Thymus (tissue), 11 donors: ENCODE measurements at regions not wholly inside any gene's neighbourhood (a gene's known extent, or its start where the extent isn't known, plus 50 kb on each side); places are given as distances from the start of the nearest gene placed in this dataset.

Experiments
- DNase-seq, 9 donors: peaks; one replicate each; pipeline ENCODE4 v3.0.0-alpha.2; 2013; ENCODE audit warnings: low spot score in 9 of 9, low read depth in 6 of 9, missing footprints in 1 of 9
- H3K27ac ChIP-seq, 2 donors: one replicate each; pipeline ENCODE4 v1.5.1; 2013; ENCODE audit warnings: control low read depth in 1 of 2, low read depth in 1 of 2, low read length in 1 of 2, mild to moderate bottlenecking in 1 of 2, moderate library complexity in 1 of 2
- H3K27me3 ChIP-seq, 2 donors: one replicate each; pipeline ENCODE4 v1.5.1; 2013; ENCODE audit warnings: low read length in 1 of 2; ENCODE audit not compliant: control insufficient read depth in 2 of 2, insufficient read depth in 1 of 2
- H3K36me3 ChIP-seq, 2 donors: one replicate each; pipeline ENCODE4 v1.5.1; 2013; ENCODE audit warnings: low read length in 1 of 2, mild to moderate bottlenecking in 1 of 2, moderate library complexity in 1 of 2; ENCODE audit not compliant: control insufficient read depth in 2 of 2, insufficient read depth in 2 of 2
- H3K4me1 ChIP-seq, 2 donors: one replicate each; pipeline ENCODE4 v1.5.1; 2013; ENCODE audit warnings: low read length in 2 of 2; ENCODE audit not compliant: control insufficient read depth in 2 of 2, insufficient read depth in 2 of 2
- H3K4me3 ChIP-seq, 2 donors: one replicate each; pipeline ENCODE4 v1.5.1; 2013; ENCODE audit warnings: low read length in 2 of 2, control low read depth in 1 of 2, mild to moderate bottlenecking in 1 of 2
- H3K9me3 ChIP-seq, 2 donors: one replicate each; pipeline ENCODE4 v1.5.1; 2013; ENCODE audit warnings: low read length in 1 of 2, mild to moderate bottlenecking in 1 of 2; ENCODE audit not compliant: control insufficient read depth in 2 of 2, insufficient read depth in 1 of 2
- WGBS: extraction: QIAGEN DNeasy Blood & Tissue Kit; methylation state at CpG from one replicate; pipeline ENCODE4 v1.1.7; 2013; 5-methylcytosine and 5-hydroxymethylcytosine counted together
- donor health status: healthy.

DNA sequence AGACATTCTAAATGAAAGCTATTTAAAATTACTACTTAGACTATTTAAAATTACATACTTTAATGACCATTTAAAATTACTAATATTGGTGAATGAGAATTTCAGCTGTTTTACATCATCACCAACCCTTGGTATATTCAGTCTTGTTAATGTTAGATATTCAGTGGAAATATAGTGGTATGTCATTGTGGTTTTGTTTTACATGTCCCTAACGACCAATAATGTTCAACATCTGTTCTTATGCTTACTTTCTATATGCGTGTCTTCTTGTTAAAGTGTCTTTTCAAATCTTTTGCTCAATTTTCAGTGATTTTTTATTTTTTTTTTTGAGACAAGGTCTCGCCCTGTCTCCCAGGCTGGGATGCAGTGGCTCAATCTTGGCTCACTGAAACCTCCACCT is 279.3 kb upstream of the TARS1 start:
- 51% methylated on average over 3 of the region's 3 CpGs for whole genome bisulfite sequencing
- Histone ChIP-seq H3K27ac (no peak overlapping the region), H3K27me3 (no peaks in the 10 kb centered on the region), H3K9me3 (no peaks in the 10 kb centered on the region), H3K4me1 (no peaks in the 10 kb centered on the region), H3K36me3 (no peaks in the 10 kb centered on the region), H3K4me3 (no peak overlapping the region)
- no peak for DNase-seq

- Histone ChIP-seq H3K36me3 (no peaks in the 10 kb centered on the region), H3K4me3 (no peak overlapping the region), H3K27ac (no peak overlapping the region), H3K4me1 (no peaks in the 10 kb centered on the region), H3K9me3 (no peaks in the 10 kb centered on the region), H3K27me3 (no peaks in the 10 kb centered on the region)
- 97% methylated on average over 18 of the region's 18 CpGs for WGBS
- no peak for DNase-seq
These were observed 278.7 kb upstream of the TARS1 start for GRCh38 chr5:33162057-33162456.

- H3K4me1 ChIP-seq: no peaks in the 10 kb centered on the region
- no peak overlapping the region for H3K27ac ChIP-seq
- H3K4me3 ChIP-seq: no peak overlapping the region
- no peaks in the 10 kb centered on the region for H3K27me3 ChIP-seq
- WGBS: 90% methylated on average over 4 of the region's 4 CpGs
- DNase-seq: no peak
- no peaks in the 10 kb centered on the region for H3K36me3 ChIP-seq
- no peaks in the 10 kb centered on the region for H3K9me3 ChIP-seq
These were observed 274.2 kb upstream of the TARS1 start for GRCh38 chr5:33166522-33166921.

GRCh38 chr5:33166948-33167347 is 273.8 kb upstream of the TARS1 start:
- H3K36me3 ChIP-seq: no peaks in the 10 kb centered on the region
- no peak overlapping the region for H3K27ac ChIP-seq
- 49% methylated on average over 2 of the region's 2 CpGs for WGBS
- H3K9me3 ChIP-seq: no peaks in the 10 kb centered on the region
- H3K27me3 ChIP-seq: no peaks in the 10 kb centered on the region
- DNase-seq: no peak
- H3K4me3 ChIP-seq: no peak overlapping the region
- no peaks in the 10 kb centered on the region for H3K4me1 ChIP-seq

DNA sequence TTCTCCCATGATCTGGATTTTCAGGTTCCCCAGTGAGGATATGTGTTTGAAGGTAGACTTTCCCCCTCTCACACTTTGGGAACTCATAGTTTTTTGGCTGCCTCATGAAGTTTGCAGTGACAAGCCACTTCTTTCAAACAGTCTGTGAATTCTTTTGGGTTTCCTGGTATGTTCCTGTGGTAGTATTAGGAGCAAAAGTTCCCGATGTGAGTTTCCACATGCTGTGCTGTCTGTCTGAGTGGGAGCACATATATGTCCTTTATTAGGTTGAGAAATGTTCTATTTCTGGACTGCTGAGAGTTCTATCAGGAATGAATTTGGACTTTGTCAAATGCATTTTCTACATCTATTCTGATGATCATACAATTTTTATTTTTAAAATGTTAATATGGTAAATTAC is 273.2 kb upstream of the TARS1 start:
- no peaks in the 10 kb centered on the region for H3K36me3 ChIP-seq
- no peak for DNase-seq
- WGBS: 74% methylated on average over 1 of the region's 1 CpG
- no peaks in the 10 kb centered on the region for H3K9me3 ChIP-seq
- H3K4me1 ChIP-seq: no peaks in the 10 kb centered on the region
- no peak overlapping the region for H3K4me3 ChIP-seq
- H3K27ac ChIP-seq: no peak overlapping the region
- no peaks in the 10 kb centered on the region for H3K27me3 ChIP-seq

GRCh38 chr5:33170411-33170810 is 270.4 kb upstream of the TARS1 start:
- no peak overlapping the region for H3K4me3 ChIP-seq
- H3K4me1 ChIP-seq: no peaks in the 10 kb centered on the region
- WGBS: 40% methylated on average over 1 of the region's 1 CpG
- no peaks in the 10 kb centered on the region for H3K27me3 ChIP-seq
- no peaks in the 10 kb centered on the region for H3K36me3 ChIP-seq
- no peak overlapping the region for H3K27ac ChIP-seq
- DNase-seq: no peak
- H3K9me3 ChIP-seq: no peaks in the 10 kb centered on the region

GRCh38 chr5:33174383-33174782 is 266.4 kb upstream of the TARS1 start:
- WGBS: 95% methylated on average over 5 of the region's 5 CpGs
- Histone ChIP-seq H3K9me3 (no peaks in the 10 kb centered on the region), H3K27me3 (no peaks in the 10 kb centered on the region), H3K4me3 (no peak overlapping the region), H3K4me1 (no peaks in the 10 kb centered on the region), H3K27ac (no peak overlapping the region), H3K36me3 (no peaks in the 10 kb centered on the region)
- DNase-seq: no peak

GRCh38 chr5:33179301-33179700 is 261.5 kb upstream of the TARS1 start:
- 98% methylated on average over 2 of the region's 2 CpGs for WGBS
- no peaks in the 10 kb centered on the region for H3K4me1 ChIP-seq
- DNase-seq: no peak
- no peak overlapping the region for H3K4me3 ChIP-seq
- H3K27ac ChIP-seq: no peak overlapping the region
- H3K36me3 ChIP-seq: no peaks in the 10 kb centered on the region
- no peaks in the 10 kb centered on the region for H3K9me3 ChIP-seq
- no peaks in the 10 kb centered on the region for H3K27me3 ChIP-seq

- no peaks in the 10 kb centered on the region for H3K9me3 ChIP-seq
- H3K36me3 ChIP-seq: no peaks in the 10 kb centered on the region
- DNase-seq: no peak
- no peak overlapping the region for H3K27ac ChIP-seq
- H3K4me1 ChIP-seq: no peaks in the 10 kb centered on the region
- no peak overlapping the region for H3K4me3 ChIP-seq
- 83% methylated on average over 4 of the region's 4 CpGs for WGBS
- H3K27me3 ChIP-seq: no peaks in the 10 kb centered on the region
These were observed 259.9 kb upstream of the TARS1 start for GRCh38 chr5:33180900-33181299.

DNA sequence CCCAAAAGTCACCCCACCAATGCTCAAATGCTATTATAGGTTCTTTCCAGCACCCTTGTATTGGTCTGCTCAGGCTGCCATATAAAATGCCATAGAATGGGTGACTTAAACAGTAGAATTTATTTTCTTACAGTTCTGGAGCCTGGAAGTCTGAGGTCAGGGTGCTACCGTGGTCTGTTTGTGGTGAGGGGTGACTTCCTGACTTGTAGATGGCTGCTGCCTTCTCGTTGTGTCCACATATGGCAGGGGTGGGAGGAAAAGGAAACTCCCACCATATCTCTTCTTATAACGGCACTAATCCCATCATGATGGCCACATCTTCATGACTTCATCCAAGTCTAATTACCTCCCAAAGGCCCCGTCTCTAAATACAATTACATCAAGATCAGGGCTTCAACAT is 257.8 kb upstream of the TARS1 start:
- no peaks in the 10 kb centered on the region for H3K36me3 ChIP-seq
- H3K27ac ChIP-seq: no peak overlapping the region
- 42% methylated on average over 4 of the region's 4 CpGs for WGBS
- DNase-seq: no peak
- H3K9me3 ChIP-seq: no peaks in the 10 kb centered on the region
- H3K4me3 ChIP-seq: no peak overlapping the region
- H3K4me1 ChIP-seq: no peaks in the 10 kb centered on the region
- H3K27me3 ChIP-seq: no peaks in the 10 kb centered on the region
